K562 (cell line): ENCODE measurements at regions not wholly inside any gene's neighbourhood (a gene's known extent, or its start where the extent isn't known, plus 50 kb on each side); places are given as distances from the start of the nearest gene placed in this dataset.
A peak's percentile ranks its signal among the peaks of the same experiment; 100 is the strongest.
"Not testable (repeated sequence)": the region's sequence is repeated elsewhere in the genome, so short reads cannot be mapped to it uniquely, and the experiment has no call there.

Experiments
- CHD2 ChIP-seq: IDR thresholded peaks from 2 replicates; pipeline ENCODE4 v1.6.1; 2011; ENCODE audit warnings: low read depth, low read length
- EGR1 ChIP-seq: fragments of 450-650 bp; conservative IDR thresholded peaks from 2 replicates; pipeline ENCODE4 v1.6.1; 2017; ENCODE audit warnings: mild to moderate bottlenecking
- IRF2 ChIP-seq: sonication (generic); formaldehyde crosslinking; IDR thresholded peaks from 2 replicates; pipeline ENCODE4 v1.8.1; 2022; ENCODE audit warnings: mild to moderate bottlenecking, missing genetic modification reagents
- MEF2A ChIP-seq: IDR thresholded peaks from 2 replicates; pipeline ENCODE4 v1.6.1; 2011; ENCODE audit warnings: low read depth, mild to moderate bottlenecking, low read length, moderate library complexity; ENCODE audit not compliant: control insufficient read depth
- RUNX1 ChIP-seq: sonication (generic); IDR thresholded peaks from 2 replicates; pipeline ENCODE4 v1.6.1; 2016; ENCODE audit warnings: antibody characterized with exemption, low read depth
- TCF7L2 ChIP-seq: fragments of 150-350 bp; IDR thresholded peaks from 2 replicates; pipeline ENCODE4 v1.6.1; 2016; ENCODE audit warnings: low read depth, mild to moderate bottlenecking, low read length, moderate library complexity
- TRIM28 ChIP-seq: fragments of 450-650 bp; IDR thresholded peaks from 2 replicates; pipeline ENCODE4 v1.6.1; 2017
- ZFP36 ChIP-seq: fragments of 150-350 bp; IDR thresholded peaks from 2 replicates; pipeline ENCODE4 v1.6.1; 2018; ENCODE audit warnings: low read length, low read depth; ENCODE audit not compliant: partially characterized antibody
- ZNF24 ChIP-seq: fragments of 450-650 bp; IDR thresholded peaks from 2 replicates; pipeline ENCODE4 v1.6.1; 2016
- TF ChIP-seq, protein P1 (sequence below), 3 experiments: IDR thresholded peaks in 2 of 3; conservative IDR thresholded peaks in 1 of 3; 2 replicates each; pipeline ENCODE4 v1.5.1; 2011 to 2012; ENCODE audit warnings: low read length in 3 of 3, mild to moderate bottlenecking in 3 of 3, control low read depth in 2 of 3, improper control_type of control experiment in 1 of 3, inconsistent platforms in 1 of 3, low read depth in 1 of 3, mixed read lengths in 1 of 3, moderate library complexity in 1 of 3; ENCODE audit not compliant: insufficient read depth in 2 of 3
- TF ChIP-seq, protein P2 (sequence below), 2 experiments: fragments of 450-650 bp in 1 of 2; IDR thresholded peaks; 2 replicates each; pipeline ENCODE4 v1.6.1; 2011 to 2017; ENCODE audit warnings: low read depth in 2 of 2, antibody characterized with exemption in 1 of 2, borderline replicate concordance in 1 of 2, low read length in 1 of 2, mild to moderate bottlenecking in 1 of 2, mixed read lengths in 1 of 2; ENCODE audit not compliant: control insufficient read depth in 1 of 2
- TF ChIP-seq, protein P3 (sequence below), 2 experiments: IDR thresholded peaks; 2 replicates each; pipeline ENCODE4 v1.6.1; 2011; ENCODE audit warnings: borderline replicate concordance in 1 of 2, control low read depth in 1 of 2, low read depth in 1 of 2, low read length in 1 of 2, mild to moderate bottlenecking in 1 of 2, mixed read lengths in 1 of 2, moderate library complexity in 1 of 2; ENCODE audit not compliant: insufficient read depth in 1 of 2, insufficient read length in 1 of 2, poor library complexity in 1 of 2, severe bottlenecking in 1 of 2; ENCODE audit errors: extremely low read depth in 1 of 2
- TF ChIP-seq, protein P4 (sequence below): sonication (generic); formaldehyde crosslinking; IDR thresholded peaks from 2 replicates; pipeline ENCODE4 v1.9.0; 2022; ENCODE audit warnings: mild to moderate bottlenecking, missing genetic modification reagents

DNA sequence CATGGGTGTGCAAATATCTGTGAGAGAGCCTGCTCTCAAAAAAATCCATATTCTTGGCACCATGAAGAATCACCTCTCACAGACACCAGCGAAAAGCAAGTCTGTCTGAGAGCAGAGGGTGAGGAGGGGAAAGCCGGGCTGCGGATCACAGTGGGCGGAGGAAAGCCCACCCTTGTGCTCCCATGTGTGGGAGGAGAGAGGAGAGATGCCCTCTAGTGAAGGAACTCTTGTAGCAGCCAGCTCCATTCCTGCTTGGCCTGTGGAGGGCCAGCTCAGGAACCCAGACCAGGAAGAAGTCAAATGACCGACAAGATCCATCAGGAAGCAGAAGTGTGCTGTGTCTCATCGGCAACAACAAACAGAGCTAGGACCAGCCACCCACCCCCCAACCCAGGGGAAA lies 321.7 kb upstream of the PLGLB1 start:
- TF ChIP-seq, protein P1, sequence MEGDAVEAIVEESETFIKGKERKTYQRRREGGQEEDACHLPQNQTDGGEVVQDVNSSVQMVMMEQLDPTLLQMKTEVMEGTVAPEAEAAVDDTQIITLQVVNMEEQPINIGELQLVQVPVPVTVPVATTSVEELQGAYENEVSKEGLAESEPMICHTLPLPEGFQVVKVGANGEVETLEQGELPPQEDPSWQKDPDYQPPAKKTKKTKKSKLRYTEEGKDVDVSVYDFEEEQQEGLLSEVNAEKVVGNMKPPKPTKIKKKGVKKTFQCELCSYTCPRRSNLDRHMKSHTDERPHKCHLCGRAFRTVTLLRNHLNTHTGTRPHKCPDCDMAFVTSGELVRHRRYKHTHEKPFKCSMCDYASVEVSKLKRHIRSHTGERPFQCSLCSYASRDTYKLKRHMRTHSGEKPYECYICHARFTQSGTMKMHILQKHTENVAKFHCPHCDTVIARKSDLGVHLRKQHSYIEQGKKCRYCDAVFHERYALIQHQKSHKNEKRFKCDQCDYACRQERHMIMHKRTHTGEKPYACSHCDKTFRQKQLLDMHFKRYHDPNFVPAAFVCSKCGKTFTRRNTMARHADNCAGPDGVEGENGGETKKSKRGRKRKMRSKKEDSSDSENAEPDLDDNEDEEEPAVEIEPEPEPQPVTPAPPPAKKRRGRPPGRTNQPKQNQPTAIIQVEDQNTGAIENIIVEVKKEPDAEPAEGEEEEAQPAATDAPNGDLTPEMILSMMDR (IDR thresholded peaks at IDR 0.05 in 2 of 3, conservative IDR thresholded peaks at IDR 0.05 in 1 of 3; ENCODE audit: insufficient read depth in 2 of 3, low read depth in 1 of 3, low read length in 3 of 3): 0 out of 6 replicates have a peak, but pooled peaks of 1 of the 3 experiments have one; percentile 5
- not testable (repeated sequence) for TF ChIP-seq IRF2 (CRISPR knock-in tag); TCF7L2; EGR1; ZFP36; RUNX1; TRIM28; ZNF24; CHD2; MEF2A
- TF ChIP-seq, protein P2, sequence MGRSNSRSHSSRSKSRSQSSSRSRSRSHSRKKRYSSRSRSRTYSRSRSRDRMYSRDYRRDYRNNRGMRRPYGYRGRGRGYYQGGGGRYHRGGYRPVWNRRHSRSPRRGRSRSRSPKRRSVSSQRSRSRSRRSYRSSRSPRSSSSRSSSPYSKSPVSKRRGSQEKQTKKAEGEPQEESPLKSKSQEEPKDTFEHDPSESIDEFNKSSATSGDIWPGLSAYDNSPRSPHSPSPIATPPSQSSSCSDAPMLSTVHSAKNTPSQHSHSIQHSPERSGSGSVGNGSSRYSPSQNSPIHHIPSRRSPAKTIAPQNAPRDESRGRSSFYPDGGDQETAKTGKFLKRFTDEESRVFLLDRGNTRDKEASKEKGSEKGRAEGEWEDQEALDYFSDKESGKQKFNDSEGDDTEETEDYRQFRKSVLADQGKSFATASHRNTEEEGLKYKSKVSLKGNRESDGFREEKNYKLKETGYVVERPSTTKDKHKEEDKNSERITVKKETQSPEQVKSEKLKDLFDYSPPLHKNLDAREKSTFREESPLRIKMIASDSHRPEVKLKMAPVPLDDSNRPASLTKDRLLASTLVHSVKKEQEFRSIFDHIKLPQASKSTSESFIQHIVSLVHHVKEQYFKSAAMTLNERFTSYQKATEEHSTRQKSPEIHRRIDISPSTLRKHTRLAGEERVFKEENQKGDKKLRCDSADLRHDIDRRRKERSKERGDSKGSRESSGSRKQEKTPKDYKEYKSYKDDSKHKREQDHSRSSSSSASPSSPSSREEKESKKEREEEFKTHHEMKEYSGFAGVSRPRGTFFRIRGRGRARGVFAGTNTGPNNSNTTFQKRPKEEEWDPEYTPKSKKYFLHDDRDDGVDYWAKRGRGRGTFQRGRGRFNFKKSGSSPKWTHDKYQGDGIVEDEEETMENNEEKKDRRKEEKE (IDR thresholded peaks at IDR 0.05; ENCODE audit: borderline replicate concordance in 1 of 2, control insufficient read depth in 1 of 2, low read depth in 2 of 2, low read length in 1 of 2): not testable (repeated sequence)
- TF ChIP-seq, protein P3, sequence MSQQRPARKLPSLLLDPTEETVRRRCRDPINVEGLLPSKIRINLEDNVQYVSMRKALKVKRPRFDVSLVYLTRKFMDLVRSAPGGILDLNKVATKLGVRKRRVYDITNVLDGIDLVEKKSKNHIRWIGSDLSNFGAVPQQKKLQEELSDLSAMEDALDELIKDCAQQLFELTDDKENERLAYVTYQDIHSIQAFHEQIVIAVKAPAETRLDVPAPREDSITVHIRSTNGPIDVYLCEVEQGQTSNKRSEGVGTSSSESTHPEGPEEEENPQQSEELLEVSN (IDR thresholded peaks at IDR 0.05; ENCODE audit: borderline replicate concordance in 1 of 2, extremely low read depth in 1 of 2, insufficient read depth in 1 of 2, insufficient read length in 1 of 2, low read depth in 1 of 2, low read length in 1 of 2, poor library complexity in 1 of 2, severe bottlenecking in 1 of 2): not testable (repeated sequence)
- TF ChIP-seq, protein P4, sequence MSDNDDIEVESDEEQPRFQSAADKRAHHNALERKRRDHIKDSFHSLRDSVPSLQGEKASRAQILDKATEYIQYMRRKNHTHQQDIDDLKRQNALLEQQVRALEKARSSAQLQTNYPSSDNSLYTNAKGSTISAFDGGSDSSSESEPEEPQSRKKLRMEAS (CRISPR knock-in tag): not testable (repeated sequence)
